Fibroblast of lung (primary cell): ENCODE measurements at regions not wholly inside any gene's neighbourhood (a gene's known extent, or its start where the extent isn't known, plus 50 kb on each side); places are given as distances from the start of the nearest gene placed in this dataset.

Experiments
- EZH2 ChIP-seq: IDR thresholded peaks from 2 replicates; pipeline ENCODE4 v1.5.1; 2012; ENCODE audit warnings: low read length, control low read depth, mild to moderate bottlenecking; ENCODE audit errors: missing control alignments
- TF ChIP-seq, protein P1 (sequence below), 2 donors: IDR thresholded peaks in 1 of 2; conservative IDR thresholded peaks in 1 of 2; 1 replicate in 1 of 2; 2 replicates in 1 of 2; pipeline ENCODE4 v1.5.1; 2011 to 2012; ENCODE audit warnings: low read length in 2 of 2, control low read depth in 1 of 2, inconsistent platforms in 1 of 2, low read depth in 1 of 2, mild to moderate bottlenecking in 1 of 2

DNA sequence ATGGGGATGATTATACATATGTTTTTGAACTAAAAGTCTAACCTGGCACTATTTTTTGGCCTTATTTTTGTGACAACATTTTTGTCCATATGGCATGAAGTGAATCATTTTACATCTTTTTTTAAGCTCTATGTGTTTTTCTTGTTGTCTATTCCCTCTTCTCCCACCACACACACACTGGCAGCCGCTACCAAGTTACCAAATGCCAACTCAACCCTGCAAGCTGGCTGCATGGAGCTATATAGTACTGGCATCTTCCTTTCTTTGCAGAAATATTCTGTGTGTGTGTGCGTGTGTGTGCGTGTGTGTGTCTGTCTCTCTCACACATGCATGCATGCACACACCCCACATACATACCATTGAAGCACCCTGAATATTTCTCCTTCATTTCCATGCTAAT, 278.9 kb upstream of the SOX5 start:
- TF ChIP-seq, protein P1, sequence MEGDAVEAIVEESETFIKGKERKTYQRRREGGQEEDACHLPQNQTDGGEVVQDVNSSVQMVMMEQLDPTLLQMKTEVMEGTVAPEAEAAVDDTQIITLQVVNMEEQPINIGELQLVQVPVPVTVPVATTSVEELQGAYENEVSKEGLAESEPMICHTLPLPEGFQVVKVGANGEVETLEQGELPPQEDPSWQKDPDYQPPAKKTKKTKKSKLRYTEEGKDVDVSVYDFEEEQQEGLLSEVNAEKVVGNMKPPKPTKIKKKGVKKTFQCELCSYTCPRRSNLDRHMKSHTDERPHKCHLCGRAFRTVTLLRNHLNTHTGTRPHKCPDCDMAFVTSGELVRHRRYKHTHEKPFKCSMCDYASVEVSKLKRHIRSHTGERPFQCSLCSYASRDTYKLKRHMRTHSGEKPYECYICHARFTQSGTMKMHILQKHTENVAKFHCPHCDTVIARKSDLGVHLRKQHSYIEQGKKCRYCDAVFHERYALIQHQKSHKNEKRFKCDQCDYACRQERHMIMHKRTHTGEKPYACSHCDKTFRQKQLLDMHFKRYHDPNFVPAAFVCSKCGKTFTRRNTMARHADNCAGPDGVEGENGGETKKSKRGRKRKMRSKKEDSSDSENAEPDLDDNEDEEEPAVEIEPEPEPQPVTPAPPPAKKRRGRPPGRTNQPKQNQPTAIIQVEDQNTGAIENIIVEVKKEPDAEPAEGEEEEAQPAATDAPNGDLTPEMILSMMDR (conservative IDR thresholded peaks at IDR 0.05 in 1 of 2, IDR thresholded peaks at IDR 0.05 in 1 of 2; ENCODE audit: low read depth in 1 of 2, low read length in 2 of 2), result no peak
- TF ChIP-seq EZH2, result no peak
